CD14-positive monocyte (primary cell): ENCODE measurements at regions not wholly inside any gene's neighbourhood (a gene's known extent, or its start where the extent isn't known, plus 50 kb on each side); places are given as distances from the start of the nearest gene placed in this dataset.

Experiments used
- DNase-seq, 3 donors: peaks; one replicate each; pipeline ENCODE4 v3.0.0-alpha.2; 2011 to 2022
- H2AFZ ChIP-seq: 2 replicates; pipeline ENCODE4 v1.6.0; 2012; ENCODE audit warnings: mild to moderate bottlenecking, low read depth, low read length, inconsistent platforms; ENCODE audit not compliant: insufficient read depth, poor library complexity, severe bottlenecking
- H3K27ac ChIP-seq, 2 donors: 1 replicate in 1 of 2; 2 replicates in 1 of 2; pipeline ENCODE4 v1.5.1; 2012 to 2013; ENCODE audit warnings: low read length in 2 of 2, control low read depth in 1 of 2, inconsistent platforms in 1 of 2, low read depth in 1 of 2, mild to moderate bottlenecking in 1 of 2
- H3K27me3 ChIP-seq, 2 donors: one replicate each; pipeline versions ENCODE4 v1.6.0 to v1.6.1; 2011 to 2013; ENCODE audit warnings: low read length in 2 of 2; ENCODE audit not compliant: control insufficient read depth in 2 of 2, insufficient read depth in 2 of 2
- H3K36me3 ChIP-seq, 2 donors: replicated peaks in 1 of 2; 1 replicate in 1 of 2; 2 replicates in 1 of 2; pipeline versions ENCODE4 v1.5.1 to v1.6.1; 2012 to 2013; ENCODE audit warnings: low read length in 2 of 2, control low read depth in 1 of 2, inconsistent platforms in 1 of 2, mild to moderate bottlenecking in 1 of 2; ENCODE audit not compliant: insufficient read depth in 2 of 2, control insufficient read depth in 1 of 2
- H3K4me1 ChIP-seq, 2 donors: 1 replicate in 1 of 2; 2 replicates in 1 of 2; pipeline versions ENCODE4 v1.5.1 to v1.6.1; 2012 to 2013; ENCODE audit warnings: low read length in 2 of 2, control low read depth in 1 of 2, inconsistent platforms in 1 of 2, mild to moderate bottlenecking in 1 of 2, moderate library complexity in 1 of 2; ENCODE audit not compliant: insufficient read depth in 2 of 2, control insufficient read depth in 1 of 2
- H3K4me2 ChIP-seq: replicated peaks from 2 replicates; pipeline ENCODE3; 2012; ENCODE audit warnings: low read length, moderate library complexity, mild to moderate bottlenecking; ENCODE audit not compliant: poor library complexity, severe bottlenecking; ENCODE audit errors: extremely low read depth
- H3K4me3 ChIP-seq, 3 experiments: fragments of 200-600 bp in 1 of 3; sonication (generic) in 1 of 3; replicated peaks in 1 of 3; 1 replicate in 2 of 3; 2 replicates in 1 of 3; pipeline ENCODE4 v1.5.1; 2011 to 2013; ENCODE audit warnings: low read length in 3 of 3, mild to moderate bottlenecking in 3 of 3, control low read depth in 2 of 3, low read depth in 2 of 3, inconsistent platforms in 1 of 3, moderate library complexity in 1 of 3
- H3K79me2 ChIP-seq: 2 replicates; pipeline ENCODE4 v1.6.0; 2012; ENCODE audit warnings: mild to moderate bottlenecking, control low read depth, inconsistent platforms, low read length, moderate library complexity; ENCODE audit not compliant: insufficient read depth
- H3K9ac ChIP-seq: 2 replicates; pipeline ENCODE4 v1.6.0; 2017; ENCODE audit warnings: low read length, mild to moderate bottlenecking; ENCODE audit not compliant: insufficient read depth, poor library complexity, severe bottlenecking
- H3K9me3 ChIP-seq, 2 donors: replicated peaks in 1 of 2; 1 replicate in 1 of 2; 2 replicates in 1 of 2; pipeline versions ENCODE4 v1.5.1 to v1.6.1; 2012 to 2013; ENCODE audit warnings: low read length in 2 of 2, control low read depth in 1 of 2; ENCODE audit not compliant: control insufficient read depth in 1 of 2, insufficient read depth in 1 of 2
- H4K20me1 ChIP-seq: 2 replicates; pipeline ENCODE4 v1.6.0; 2012; ENCODE audit warnings: mild to moderate bottlenecking, low read length, control low read depth, moderate library complexity; ENCODE audit not compliant: insufficient read depth
- H3K27ac Mint-ChIP-seq, 7 donors: one replicate each; pipeline ENCODE4 v1.8.0; 2020; ENCODE audit warnings: mild to moderate bottlenecking in 7 of 7, mixed read lengths in 7 of 7, moderate library complexity in 6 of 7, inconsistent platforms in 2 of 7
- H3K27me3 Mint-ChIP-seq, 3 donors: one replicate each; pipeline ENCODE4 v1.8.0; 2021 to 2022; ENCODE audit warnings: low read depth in 3 of 3, mild to moderate bottlenecking in 3 of 3, mixed read lengths in 3 of 3, moderate library complexity in 3 of 3, inconsistent platforms in 1 of 3
- H3K36me3 Mint-ChIP-seq, 2 donors: one replicate each; pipeline ENCODE4 v1.8.0; 2020; ENCODE audit warnings: mixed read lengths in 2 of 2, inconsistent platforms in 1 of 2, mild to moderate bottlenecking in 1 of 2
- H3K4me1 Mint-ChIP-seq: one replicate; pipeline ENCODE4 v1.8.0; 2020; ENCODE audit warnings: mild to moderate bottlenecking, mixed read lengths
- H3K4me3 Mint-ChIP-seq, 2 donors: one replicate each; pipeline ENCODE4 v1.8.0; 2020; ENCODE audit warnings: mild to moderate bottlenecking in 2 of 2, mixed read lengths in 2 of 2, moderate library complexity in 1 of 2
- H3K9me3 Mint-ChIP-seq, 7 donors: one replicate each; pipeline ENCODE4 v1.8.0; 2020 to 2022; ENCODE audit warnings: mixed read lengths in 7 of 7, mild to moderate bottlenecking in 6 of 7, moderate library complexity in 6 of 7, inconsistent platforms in 2 of 7
- CTCF ChIP-seq: fragments of 200-600 bp; IDR thresholded peaks from one replicate; pipeline ENCODE4 v1.8.0; 2022; ENCODE audit warnings: antibody characterized with exemption, mild to moderate bottlenecking
- WGBS: methylation state at CpG from one replicate; pipeline ENCODE4 v1.1.5; 2013; ENCODE audit warnings: missing lambda C conversion rate; ENCODE audit not compliant: insufficient coverage; 5-methylcytosine and 5-hydroxymethylcytosine counted together
- intact Hi-C, 2 donors: fragments of 100-400 bp; cut with micrococcal nuclease; formaldehyde crosslinking; loops; one replicate each; pipeline versions ENCODE4 v1.15.0 to v1.15.1; 2023

GRCh38 chr11:81459766-81460306, 1273.8 kb downstream of the FAM181B start:
- intact Hi-C loops, result no loop called here
- H3K36me3 ChIP-seq, result no peaks in the 10 kb centered on the region
- no peaks in the 10 kb centered on the region for H3K4me1 ChIP-seq
- H3K79me2 ChIP-seq, result no peaks in the 10 kb centered on the region
- no peaks in the 10 kb centered on the region for H3K36me3 Mint-ChIP-seq
- 100% methylated on average over 2 of the region's 2 CpGs for WGBS
- H3K27me3 ChIP-seq, result no peaks in the 10 kb centered on the region
- no peak overlapping the region for H3K27ac Mint-ChIP-seq
- no peaks in the 10 kb centered on the region for H4K20me1 ChIP-seq
- no peaks in the 10 kb centered on the region for H3K4me1 Mint-ChIP-seq
- no peak overlapping the region for H3K4me2 ChIP-seq
- no peaks in the 10 kb centered on the region for H3K27me3 Mint-ChIP-seq
- no peak overlapping the region for H3K9ac ChIP-seq
- DNase-seq, result no peak
- H3K27ac ChIP-seq, result no peak overlapping the region
- no peak overlapping the region for H2AFZ ChIP-seq
- H3K4me3 ChIP-seq, result no peak overlapping the region
- no peak for TF ChIP-seq CTCF
- no peak overlapping the region for H3K4me3 Mint-ChIP-seq
- H3K9me3 ChIP-seq, result no peaks in the 10 kb centered on the region
- H3K9me3 Mint-ChIP-seq, result peaks cover 0 to 3% (median 0%) of the 10 kb centered on the region in 7 donors

GRCh38 chr11:81449588-81450156, 1284.0 kb downstream of the FAM181B start:
- intact Hi-C loops, result no loop called here
- DNase-seq, result no peak
- WGBS, result no CpG with 5 or more reads among the region's 5 CpGs
- Histone ChIP-seq H4K20me1 (no peaks in the 10 kb centered on the region), H3K79me2 (no peaks in the 10 kb centered on the region), H3K36me3 (no peaks in the 10 kb centered on the region), H3K27me3 (no peaks in the 10 kb centered on the region), H3K4me2 (no peak overlapping the region), H3K27ac (no peak overlapping the region), H3K4me3 (no peak overlapping the region), H3K4me1 (no peaks in the 10 kb centered on the region), H3K9me3 (no peaks in the 10 kb centered on the region), H3K9ac (no peak overlapping the region), H2AFZ (no peak overlapping the region)
- Mint-ChIP-seq H3K4me3 (no peak overlapping the region), H3K4me1 (no peaks in the 10 kb centered on the region), H3K9me3 (peaks cover 0 to 7% (median 3%) of the 10 kb centered on the region in 7 donors), H3K27ac (no peak overlapping the region), H3K27me3 (no peaks in the 10 kb centered on the region), H3K36me3 (no peaks in the 10 kb centered on the region)
- TF ChIP-seq CTCF, result no peak
